ENCODE measurements at regions not wholly inside any gene's neighbourhood (a gene's known extent, or its start where the extent isn't known, plus 50 kb on each side); places are given as distances from the start of the nearest gene placed in this dataset.

GRCh38 chr3:72001758-72002157 lies 216.8 kb upstream of the PROK2 start:
- TF ChIP-seq ZFX (IDR thresholded peaks at IDR 0.05; ENCODE audit: borderline replicate concordance) = no peak
- no peak for TF ChIP-seq CTCF (IDR thresholded peaks at IDR 0.05)
- no peak overlapping the region for H3K27ac ChIP-seq

GRCh38 chr3:71998995-71999673 lies 214.2 kb upstream of the PROK2 start:
- TF ChIP-seq ZFX (IDR thresholded peaks at IDR 0.05; ENCODE audit: borderline replicate concordance) (no peak), CTCF (IDR thresholded peaks at IDR 0.05) (no peak)
- no peak overlapping the region for H3K27ac ChIP-seq

GRCh38 chr3:71997066-71997653 lies 212.2 kb upstream of the PROK2 start:
- no peak for TF ChIP-seq CTCF (IDR thresholded peaks at IDR 0.05)
- no peak overlapping the region for H3K27ac ChIP-seq

GRCh38 chr3:71994906-71995305 lies 210.0 kb upstream of the PROK2 start:
- no peak for TF ChIP-seq ZFX (IDR thresholded peaks at IDR 0.05; ENCODE audit: borderline replicate concordance)
- no peak for TF ChIP-seq CTCF (IDR thresholded peaks at IDR 0.05)
- H3K27ac ChIP-seq = no peak overlapping the region

- TF ChIP-seq ZFX (IDR thresholded peaks at IDR 0.05; ENCODE audit: borderline replicate concordance) (no peak), CTCF (IDR thresholded peaks at IDR 0.05) (no peak)
- H3K27ac ChIP-seq = no peak overlapping the region
Observed at GRCh38 chr3:71994203-71994602, 209.3 kb upstream of the PROK2 start.

GRCh38 chr3:71991681-71992080 lies 206.7 kb upstream of the PROK2 start:
- no peak overlapping the region for H3K27ac ChIP-seq
- TF ChIP-seq CTCF (IDR thresholded peaks at IDR 0.05) = no peak
- TF ChIP-seq ZFX (IDR thresholded peaks at IDR 0.05; ENCODE audit: borderline replicate concordance) = no peak

GRCh38 chr3:71991046-71991445 lies 206.1 kb upstream of the PROK2 start:
- no peak overlapping the region for H3K27ac ChIP-seq
- no peak for TF ChIP-seq ZFX (IDR thresholded peaks at IDR 0.05; ENCODE audit: borderline replicate concordance)
- TF ChIP-seq CTCF (IDR thresholded peaks at IDR 0.05) = no peak
